HepG2 (cell line): ENCODE measurements at regions not wholly inside any gene's neighbourhood (a gene's known extent, or its start where the extent isn't known, plus 50 kb on each side); places are given as distances from the start of the nearest gene placed in this dataset.

Experiments used
- ATAC-seq: fragments of 200-7000 bp; cut with Tn5 transposase; 3 replicates; pipeline ENCODE4 v1.9.1; 2020; ENCODE audit warnings: mild to moderate bottlenecking, moderate library complexity
- BruUV-seq: library from RNA; stranded (reverse); fragments of 400-500 nt; replicated peaks from 2 replicates; lab custom pipeline; 2021; lab: Mats Ljungman, UMichigan
- CTCF ChIA-PET: fragments of 300-600 bp; formaldehyde crosslinking; extraction: SDS; loops from one replicate; lab custom pipeline; 2021; ENCODE audit warnings: low total read pairs, inconsistent platforms, low intra/inter-chr PET ratio; lab: Yijun Ruan, JAX
- POLR2A ChIA-PET: fragments of 350-600 bp; sonication (Branson Sonifier 250); formaldehyde crosslinking; loops from one replicate; lab custom pipeline; 2020; ENCODE audit warnings: antibody characterized with exemption, inconsistent platforms; lab: Yijun Ruan, JAX
- DNase-seq: peaks from one replicate; pipeline ENCODE4 v3.0.0-alpha.2; 2015; ENCODE audit warnings: low spot score
- FAIRE-seq: peaks from 3 replicates; lab custom pipeline; 2011; peaks lifted over from hg19 to GRCh38; lab: Jason Lieb, UNC
- H2AFZ ChIP-seq: one replicate; pipeline ENCODE4 v1.6.1; 2011; ENCODE audit warnings: low read length, inconsistent platforms
- H3K27ac ChIP-seq: fragments of 300-600 bp; 3 replicates; pipeline ENCODE4 v1.8.0; 2011; ENCODE audit warnings: mixed run types, mild to moderate bottlenecking, mixed read lengths, low read length, inconsistent platforms; ENCODE audit not compliant: insufficient read depth; ENCODE audit errors: extremely low read length
- H3K27me3 ChIP-seq, 2 experiments: fragments of 200-600 bp in 1 of 2; 2 replicates in 1 of 2; 3 replicates in 1 of 2; pipeline versions ENCODE4 v1.6.0 to v1.8.0; 2011; ENCODE audit warnings: low read length in 2 of 2, mild to moderate bottlenecking in 2 of 2, moderate library complexity in 2 of 2, inconsistent platforms in 1 of 2; ENCODE audit not compliant: insufficient read depth in 2 of 2, control insufficient read depth in 1 of 2
- H3K36me3 ChIP-seq, 2 experiments: fragments of 200-600 bp in 1 of 2; replicated peaks in 1 of 2; 2 replicates in 1 of 2; 3 replicates in 1 of 2; pipeline versions ENCODE4 v1.5.1 to v1.8.0; 2011; ENCODE audit warnings: low read length in 2 of 2, inconsistent platforms in 1 of 2; ENCODE audit not compliant: insufficient read depth in 2 of 2, control insufficient read depth in 1 of 2
- H3K4me1 ChIP-seq: 2 replicates; pipeline ENCODE4 v1.5.1; 2012; ENCODE audit warnings: low read length, inconsistent platforms; ENCODE audit not compliant: insufficient read depth
- H3K4me2 ChIP-seq: 2 replicates; pipeline ENCODE4 v1.6.0; 2011; ENCODE audit warnings: low read depth, low read length, inconsistent platforms
- H3K4me3 ChIP-seq, 3 experiments: fragments of 200-600 bp in 1 of 3; sonication (generic), shearing (Covaris generic) in 1 of 3; replicated peaks in 1 of 3; 2 replicates each; pipeline ENCODE4 v1.5.1; 2011 to 2016; ENCODE audit warnings: low read length in 3 of 3, inconsistent platforms in 2 of 3, low read depth in 2 of 3, mild to moderate bottlenecking in 2 of 3, control low read depth in 1 of 3, mixed read lengths in 1 of 3; ENCODE audit not compliant: insufficient read depth in 1 of 3
- H3K79me2 ChIP-seq: one replicate; pipeline ENCODE4 v1.6.1; 2011; ENCODE audit warnings: low read length, inconsistent platforms; ENCODE audit not compliant: insufficient read depth
- H3K9ac ChIP-seq: 2 replicates; pipeline ENCODE4 v1.6.0; 2011; ENCODE audit warnings: mild to moderate bottlenecking, low read depth, low read length, inconsistent platforms; ENCODE audit not compliant: insufficient read depth
- H3K9me3 ChIP-seq: 2 replicates; pipeline ENCODE4 v1.5.1; 2012; ENCODE audit warnings: mild to moderate bottlenecking, low read length
- H4K20me1 ChIP-seq: 2 replicates; pipeline ENCODE4 v1.6.0; 2011; ENCODE audit warnings: inconsistent platforms, mild to moderate bottlenecking, low read length, moderate library complexity; ENCODE audit not compliant: insufficient read depth
- ETV6 ChIP-seq: sonication (generic); formaldehyde crosslinking; conservative IDR thresholded peaks from 2 replicates; pipeline ENCODE4 v1.4.0; 2020; ENCODE audit warnings: missing genetic modification reagents
- FOXK2 ChIP-seq: fragments of 450-650 bp; IDR thresholded peaks from 2 replicates; pipeline ENCODE4 v1.6.1; 2016
- GATA4 ChIP-seq: sonication (generic); IDR thresholded peaks from 2 replicates; pipeline ENCODE4 v1.6.1; 2016; ENCODE audit warnings: antibody characterized with exemption, low read depth, borderline replicate concordance
- GRHL1 ChIP-seq: sonication (generic); formaldehyde crosslinking; conservative IDR thresholded peaks from 2 replicates; pipeline ENCODE4 v1.8.0; 2022; ENCODE audit warnings: missing genetic modification reagents
- HNRNPH1 ChIP-seq: fragments of 200-400 bp; formaldehyde crosslinking; optimal IDR thresholded peaks from 2 replicates; pipeline ENCODE3; 2017; ENCODE audit warnings: mild to moderate bottlenecking, low read depth, low read length
- KLF16 ChIP-seq, 2 experiments: sonication (generic) in 1 of 2; formaldehyde crosslinking in 1 of 2; IDR thresholded peaks; 2 replicates each; pipeline versions ENCODE4 v1.6.1 to v1.8.0; 2016 to 2023; ENCODE audit warnings: missing genetic modification reagents in 2 of 2, missing compliant biosample characterization in 1 of 2
- MAFK ChIP-seq, 2 experiments: IDR thresholded peaks in 1 of 2; conservative IDR thresholded peaks in 1 of 2; 2 replicates each; pipeline ENCODE4 v1.6.1; 2011; ENCODE audit warnings: improper control_type of control experiment in 2 of 2, low read length in 2 of 2
- MIER2 ChIP-seq: IDR thresholded peaks from 2 replicates; pipeline ENCODE4 v1.6.1; 2016; ENCODE audit warnings: missing biosample characterization, missing genetic modification reagents
- NFYC ChIP-seq: IDR thresholded peaks from 2 replicates; pipeline ENCODE4 v1.6.1; 2016; ENCODE audit warnings: missing genetic modification reagents, missing compliant biosample characterization
- NR2C2 ChIP-seq: sonication (generic); formaldehyde crosslinking; IDR thresholded peaks from 2 replicates; pipeline ENCODE4 v1.4.0; 2020; ENCODE audit warnings: missing genetic modification reagents, mild to moderate bottlenecking, moderate library complexity, borderline replicate concordance
- POGK ChIP-seq: sonication (generic); formaldehyde crosslinking; conservative IDR thresholded peaks from 2 replicates; pipeline ENCODE4 v1.8.0; 2022; ENCODE audit warnings: mild to moderate bottlenecking, moderate library complexity, missing genetic modification reagents
- SETDB1 ChIP-seq: sonication (generic); formaldehyde crosslinking; IDR thresholded peaks from 2 replicates; pipeline ENCODE4 v1.5.1; 2020; ENCODE audit warnings: missing genetic modification reagents, mild to moderate bottlenecking, borderline replicate concordance
- SMYD3 ChIP-seq: sonication (generic); formaldehyde crosslinking; IDR thresholded peaks from 2 replicates; pipeline ENCODE4 v1.8.1; 2023; ENCODE audit warnings: mild to moderate bottlenecking, missing genetic modification reagents
- SRF ChIP-seq: IDR thresholded peaks from 2 replicates; pipeline ENCODE4 v1.6.1; 2011; ENCODE audit warnings: mild to moderate bottlenecking, low read depth, low read length, moderate library complexity
- ZMYM4 ChIP-seq: sonication (generic); formaldehyde crosslinking; IDR thresholded peaks from 2 replicates; pipeline ENCODE4 v1.8.1; 2023; ENCODE audit warnings: mild to moderate bottlenecking, missing genetic modification reagents
- ZNF124 ChIP-seq: sonication (generic); formaldehyde crosslinking; IDR thresholded peaks from 2 replicates; pipeline ENCODE4 v1.4.0; 2020; ENCODE audit warnings: missing genetic modification reagents
- ZNF337 ChIP-seq: sonication (generic); formaldehyde crosslinking; IDR thresholded peaks from 2 replicates; pipeline ENCODE4 v1.5.1; 2020; ENCODE audit warnings: missing genetic modification reagents, low read depth, mild to moderate bottlenecking, borderline replicate concordance
- ZNF546 ChIP-seq: sonication (generic); formaldehyde crosslinking; conservative IDR thresholded peaks from 2 replicates; pipeline ENCODE4 v1.8.1; 2023; ENCODE audit warnings: mild to moderate bottlenecking, missing genetic modification reagents
- ZNF652 ChIP-seq: IDR thresholded peaks from 2 replicates; pipeline ENCODE4 v1.6.1; 2016; ENCODE audit warnings: low read depth, borderline replicate concordance
- WGBS: methylation state at CpG from one replicate; pipeline ENCODE4 v1.1.6; 2017; ENCODE audit warnings: low lambda C conversion rate; 5-methylcytosine and 5-hydroxymethylcytosine counted together
- in situ Hi-C: cut with HindIII; loops from 2 replicates; pipeline ENCODE4 v1.10.0; 2017; ENCODE audit warnings: low pct_unique_long_range_greater_than_20kb; ENCODE audit not compliant: extremely low pct_ligation_motif_present
- intact Hi-C: fragments of 100-400 bp; cut with micrococcal nuclease; formaldehyde crosslinking; loops from one replicate; pipeline ENCODE4 v1.10.0; 2022; ENCODE audit not compliant: unreplicated experiment

GRCh38 chr2:116074161-116074560 is 1631.7 kb downstream of the DPP10 start:
- H3K27ac ChIP-seq = no peak overlapping the region
- no peaks in the 10 kb centered on the region for H3K79me2 ChIP-seq
- DNase-seq (no peak), ATAC-seq (no peak), FAIRE-seq (no peak)
- WGBS = 2% methylated on average over 4 of the region's 4 CpGs
- POLR2A ChIA-PET = no interaction called here
- no peak overlapping the region for H3K4me2 ChIP-seq
- H3K4me1 ChIP-seq = no peaks in the 10 kb centered on the region
- peaks cover 84% of the 10 kb centered on the region for H3K9me3 ChIP-seq
- no TSS peak for BruUV-seq
- H3K36me3 ChIP-seq = no peaks in the 10 kb centered on the region
- intact Hi-C loops = no loop called here
- no peak for TF ChIP-seq ZNF124
- TF ChIP-seq NR2C2 (CRISPR knock-in tag) = no peak
- no peak for TF ChIP-seq KLF16 (CRISPR knock-in tag; IDR thresholded peaks at IDR 0.05)
- TF ChIP-seq GATA4 = no peak
- TF ChIP-seq SETDB1 (CRISPR knock-in tag) = no peak
- no peak for TF ChIP-seq FOXK2
- TF ChIP-seq MAFK (conservative IDR thresholded peaks at IDR 0.05 in 1 of 2, IDR thresholded peaks at IDR 0.05 in 1 of 2; ENCODE audit: low read length in 2 of 2) = no peak
- no peak for TF ChIP-seq MIER2 (CRISPR knock-in tag)
- no peak for TF ChIP-seq ZNF546 (CRISPR knock-in tag)
- TF ChIP-seq ZNF337 (CRISPR knock-in tag) = no peak
- no peak for TF ChIP-seq ETV6 (CRISPR knock-in tag)
- TF ChIP-seq SMYD3 = no peak
- CTCF ChIA-PET = no interaction called here
- no peaks in the 10 kb centered on the region for H4K20me1 ChIP-seq
- H3K27me3 ChIP-seq = no peaks in the 10 kb centered on the region
- H3K9ac ChIP-seq = no peak overlapping the region
- no peak overlapping the region for H3K4me3 ChIP-seq
- H2AFZ ChIP-seq = no peak overlapping the region
- in situ Hi-C loops = no loop called here

- ChIA-PET POLR2A (no interaction called here), CTCF (no interaction called here)
- peaks cover 94% of the 10 kb centered on the region for H3K9me3 ChIP-seq
- no TSS peak for BruUV-seq
- H2AFZ ChIP-seq = no peak overlapping the region
- H3K79me2 ChIP-seq = no peaks in the 10 kb centered on the region
- no peaks in the 10 kb centered on the region for H4K20me1 ChIP-seq
- H3K4me2 ChIP-seq = no peak overlapping the region
- intact Hi-C loops = no loop called here
- no peak overlapping the region for H3K9ac ChIP-seq
- ATAC-seq (no peak), FAIRE-seq (no peak), DNase-seq (no peak)
- H3K36me3 ChIP-seq = no peaks in the 10 kb centered on the region
- no peaks in the 10 kb centered on the region for H3K27me3 ChIP-seq
- WGBS = 12% methylated on average over 3 of the region's 3 CpGs
- H3K4me3 ChIP-seq = no peak overlapping the region
- no peaks in the 10 kb centered on the region for H3K4me1 ChIP-seq
- H3K27ac ChIP-seq = no peak overlapping the region
- in situ Hi-C loops = no loop called here
- TF ChIP-seq ZNF652 (CRISPR knock-in tag) (no peak), SRF (no peak), POGK (no peak), ZMYM4 (CRISPR knock-in tag) (no peak), HNRNPH1 (no peak), GRHL1 (no peak), NFYC (CRISPR knock-in tag) (no peak)
Measured at GRCh38 chr2:116088236-116088635, 1645.8 kb downstream of the DPP10 start.
